ENCODE measurements at regions not wholly inside any gene's neighbourhood (a gene's known extent, or its start where the extent isn't known, plus 50 kb on each side); places are given as distances from the start of the nearest gene placed in this dataset.
"Not testable (repeated sequence)": the region's sequence is repeated elsewhere in the genome, so short reads cannot be mapped to it uniquely, and the experiment has no call there.

DNA sequence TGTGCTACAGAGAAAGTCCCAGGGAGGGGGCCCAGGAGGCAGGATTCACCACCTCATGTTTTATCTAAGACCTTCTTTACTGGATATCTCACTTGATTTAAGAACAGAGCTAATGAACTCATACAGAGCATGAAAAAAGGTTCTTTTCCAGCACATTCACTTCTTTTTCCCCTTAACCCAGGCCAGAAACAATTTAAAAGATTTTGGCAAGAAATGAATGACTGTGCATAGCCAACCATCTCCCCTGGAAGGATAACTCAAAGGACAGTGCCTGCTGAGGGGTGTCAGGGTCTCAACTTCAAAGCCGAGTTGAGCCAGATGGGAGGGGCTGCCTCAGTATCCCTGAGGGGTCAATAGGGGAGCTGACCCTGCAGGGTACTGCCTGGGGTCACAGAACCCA, 253.4 kb downstream of the SOD2 start:
- no peak for DNase-seq

- no peak for DNase-seq
These were observed 254.9 kb downstream of the SOD2 start for GRCh38 chr6:159438106-159438505.

GRCh38 chr6:159436581-159436980, 256.5 kb downstream of the SOD2 start:
- no peak for DNase-seq

- no peak for DNase-seq
These were observed 257.3 kb downstream of the SOD2 start for GRCh38 chr6:159435701-159436100.

- no peak for DNase-seq
These were observed 258.6 kb downstream of the SOD2 start for GRCh38 chr6:159434410-159434809.

GRCh38 chr6:159433550-159433949, 259.5 kb downstream of the SOD2 start:
- no peak for DNase-seq

DNA sequence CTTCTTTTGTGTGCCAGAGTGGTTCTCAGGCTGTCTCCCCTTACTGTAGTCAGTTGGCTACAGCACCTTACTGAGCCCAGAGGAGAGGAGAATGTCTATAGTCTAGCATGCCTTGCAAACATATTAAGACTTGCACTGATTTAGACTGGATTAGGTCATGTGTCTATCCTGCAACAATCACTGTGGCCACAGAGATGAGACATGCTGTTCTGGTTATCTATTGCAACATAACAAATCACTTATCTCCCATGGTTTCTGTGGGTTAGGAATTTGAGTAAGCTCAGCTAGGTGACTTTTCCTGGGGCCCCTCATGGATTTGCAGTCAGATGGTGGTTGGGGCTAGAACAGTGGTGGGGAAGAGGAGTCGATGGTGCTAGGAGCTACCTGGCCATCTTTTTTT, 261.3 kb downstream of the SOD2 start:
- no peak for DNase-seq

DNA sequence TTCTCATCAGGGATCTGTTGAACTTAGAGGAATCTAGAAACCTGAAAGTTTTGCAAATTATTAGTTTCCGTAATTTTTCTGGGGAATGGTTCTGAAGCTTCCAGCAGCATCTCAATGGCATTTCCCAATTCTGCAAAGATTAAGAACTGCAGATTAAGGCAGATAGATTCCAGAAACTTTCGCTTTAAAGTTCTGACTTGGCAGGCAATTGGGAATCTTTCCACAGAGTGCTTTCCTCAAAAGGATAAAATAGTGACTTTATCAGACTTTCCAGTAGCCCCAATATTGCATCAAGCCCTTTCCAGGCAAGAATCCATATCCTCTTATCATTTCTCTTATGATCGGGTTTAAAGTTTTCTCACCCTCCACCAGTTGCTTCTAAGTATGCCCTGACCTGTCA, 261.1 kb downstream of the FNDC1 start:
- DNase-seq = no peak

- no peak for DNase-seq
These were observed 260.2 kb downstream of the FNDC1 start for GRCh38 chr6:159429433-159429832.

- no peak for DNase-seq
These were observed 258.6 kb downstream of the FNDC1 start for GRCh38 chr6:159427771-159428170.

DNA sequence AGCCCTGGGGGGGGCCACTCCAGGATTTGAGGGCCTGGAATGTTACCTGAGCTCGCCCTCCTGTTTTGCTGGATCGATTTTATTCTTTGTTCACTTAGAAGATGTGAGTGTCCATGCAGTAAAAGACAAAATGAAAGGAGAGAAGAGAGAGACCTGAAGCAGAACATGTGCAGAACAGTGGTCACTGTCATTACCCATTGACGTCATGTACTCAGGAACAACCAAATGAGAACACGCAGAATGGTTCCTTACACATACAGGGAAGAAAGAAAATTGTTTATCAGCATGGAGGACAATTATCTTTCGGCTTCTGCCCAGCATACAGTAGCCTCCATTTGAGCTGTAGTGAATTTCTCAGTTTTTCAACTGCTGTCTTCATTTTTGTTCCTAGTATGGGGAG, 258.1 kb downstream of the FNDC1 start:
- DNase-seq = no peak

DNA sequence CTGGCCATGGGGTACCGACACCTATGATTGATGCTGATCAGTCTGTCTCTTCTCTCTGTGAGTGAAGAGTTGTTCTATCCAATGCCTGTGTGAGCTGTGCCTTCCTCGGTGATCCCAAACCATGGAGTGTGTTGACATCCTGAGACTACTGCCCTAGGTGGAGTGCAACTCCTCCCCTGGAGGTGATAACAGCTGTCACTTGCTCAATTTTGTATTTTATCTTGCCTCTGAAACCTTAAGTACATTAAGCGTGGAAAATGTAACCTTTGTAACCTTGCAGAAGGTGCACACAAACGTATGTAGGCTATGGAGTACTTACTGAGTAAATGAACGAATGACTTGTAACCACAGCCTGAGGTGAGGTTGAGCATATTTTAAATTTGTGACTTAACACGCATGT, 256.2 kb downstream of the FNDC1 start:
- DNase-seq = no peak

GRCh38 chr6:159422041-159422984, 253.1 kb downstream of the FNDC1 start:
- DNase-seq = no peak

DNA sequence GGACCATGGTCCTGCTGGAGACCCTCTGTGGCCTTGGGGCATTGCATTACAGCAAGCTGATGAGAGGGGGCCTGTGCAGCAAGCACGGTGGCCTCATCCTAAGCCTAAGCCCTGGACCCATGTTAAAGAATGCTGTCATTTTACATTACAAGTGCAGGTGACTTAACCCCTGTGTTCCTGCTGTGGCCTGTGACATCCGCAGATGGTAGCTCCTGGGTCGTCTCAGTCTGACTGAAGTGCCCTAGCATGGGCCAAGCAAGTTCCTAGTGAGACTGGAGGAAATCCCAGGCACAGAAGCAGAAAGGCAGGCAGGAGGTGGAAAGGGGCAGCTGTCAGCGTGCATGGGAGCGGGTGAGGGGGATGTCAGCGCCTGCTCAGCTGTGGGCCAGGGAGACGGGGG, 252.4 kb downstream of the FNDC1 start:
- DNase-seq = no peak

DNA sequence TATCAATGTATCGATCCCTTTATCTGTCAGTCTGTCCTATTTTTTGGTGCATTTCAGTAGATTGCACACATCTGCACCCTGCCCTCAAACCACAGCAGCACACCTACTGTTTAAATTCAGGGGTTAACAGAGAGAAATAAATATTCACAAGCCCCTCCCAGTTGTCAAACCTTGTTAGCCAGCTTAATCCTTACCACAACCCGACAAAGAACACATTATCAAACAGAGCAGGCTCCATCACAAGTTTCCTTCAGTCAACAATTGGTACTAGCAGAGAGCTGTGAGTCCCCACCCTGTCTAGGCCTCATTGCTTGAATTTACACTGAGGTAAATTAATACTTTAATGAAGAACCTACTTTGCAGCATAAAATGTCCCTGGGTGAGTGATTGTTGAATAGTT, 249.8 kb downstream of the FNDC1 start:
- DNase-seq = no peak

GRCh38 chr6:159416891-159417560, 247.8 kb downstream of the FNDC1 start:
- no peak for DNase-seq

GRCh38 chr6:159415540-159415939, 246.3 kb downstream of the FNDC1 start:
- no peak for DNase-seq

DNA sequence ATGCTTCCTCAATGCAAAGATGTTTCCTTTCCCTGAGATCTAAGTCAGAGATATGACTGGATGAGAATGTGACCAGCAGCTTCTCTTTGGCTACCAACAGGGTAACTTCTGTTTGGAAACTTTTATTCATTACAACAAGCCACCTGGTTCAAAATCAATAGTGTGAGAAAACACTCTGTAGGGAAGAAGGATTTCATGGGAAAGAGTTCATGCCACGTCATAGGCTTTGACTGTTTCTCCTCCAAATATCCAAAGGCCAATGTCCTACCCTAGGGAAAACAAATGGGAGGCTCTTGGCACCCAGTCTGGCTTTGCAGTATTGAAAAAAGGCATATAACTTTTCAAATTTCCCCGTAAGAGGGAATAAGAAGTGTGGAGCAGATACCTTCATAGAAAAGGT, 245.5 kb downstream of the FNDC1 start:
- DNase-seq = no peak

DNA sequence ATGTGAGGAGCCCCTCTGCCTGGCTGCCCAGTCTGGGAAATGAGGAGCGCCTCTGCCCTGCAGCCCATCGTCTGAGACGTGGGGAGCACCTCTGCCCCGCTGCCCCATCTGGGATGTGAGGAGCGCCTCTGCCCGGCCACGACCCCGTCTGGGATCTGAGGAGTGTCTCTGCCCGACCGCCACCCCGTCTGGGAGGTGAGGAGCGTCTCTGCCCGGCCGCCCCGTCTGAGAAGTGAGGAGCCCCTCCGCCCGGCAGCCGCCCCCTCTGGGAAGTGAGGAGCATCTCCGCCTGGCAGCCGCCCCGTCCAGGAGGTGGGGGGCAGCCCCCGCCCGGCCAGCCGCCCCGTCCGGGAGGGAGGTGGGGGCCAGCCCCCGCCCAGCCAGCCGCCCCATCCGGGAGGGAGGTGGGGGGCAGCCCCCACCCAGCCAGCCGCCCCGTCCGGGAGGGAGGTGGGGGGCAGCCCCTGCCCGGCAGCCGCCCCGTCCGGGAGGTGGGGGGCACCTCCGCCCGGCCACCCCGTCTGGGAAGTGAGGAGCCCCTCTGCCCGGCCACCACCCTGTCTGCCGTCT, 238.1 kb downstream of the FNDC1 start:
- not testable (repeated sequence) for DNase-seq

DNA sequence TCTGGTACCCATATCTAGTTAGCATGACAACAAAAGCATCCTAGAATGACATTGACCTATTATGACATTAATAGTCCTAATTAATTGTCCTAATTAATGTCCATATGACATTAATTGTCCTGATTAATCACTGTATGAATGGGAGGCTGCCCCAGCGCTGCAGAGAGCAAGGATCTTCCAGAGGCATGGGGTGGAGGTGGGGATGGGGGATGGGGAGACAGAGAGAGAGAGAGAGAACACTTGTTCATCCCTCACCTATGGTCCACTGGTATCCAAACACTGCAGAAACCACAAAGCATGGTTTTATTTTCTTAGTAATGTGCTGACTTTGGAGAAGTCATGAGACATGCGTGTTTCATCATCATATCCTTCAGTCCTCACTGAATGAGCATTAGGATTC, 235.1 kb downstream of the FNDC1 start:
- DNase-seq = no peak

- no peak for DNase-seq
These were observed 231.6 kb downstream of the FNDC1 start for GRCh38 chr6:159400826-159401225.

- no peak for DNase-seq
These were observed 230.6 kb downstream of the FNDC1 start for GRCh38 chr6:159399751-159400221.

GRCh38 chr6:159398633-159399032, 229.4 kb downstream of the FNDC1 start:
- no peak for DNase-seq

- DNase-seq = no peak
These were observed 228.6 kb downstream of the FNDC1 start for GRCh38 chr6:159397753-159398152.

All from HCEC 1CT (cell line).